H9 (cell line): ENCODE measurements at regions not wholly inside any gene's neighbourhood (a gene's known extent, or its start where the extent isn't known, plus 50 kb on each side); places are given as distances from the start of the nearest gene placed in this dataset.

ENCODE experiments used
- DNase-seq: peaks from one replicate; pipeline ENCODE4 v3.0.0-alpha.2; 2017
- H2AFZ ChIP-seq: one replicate; pipeline ENCODE4 v1.6.1; 2013; ENCODE audit warnings: mild to moderate bottlenecking, low read length, control low read depth, moderate library complexity
- H2AK5ac ChIP-seq: 2 replicates; pipeline ENCODE4 v1.6.1; 2013; ENCODE audit warnings: low read length, control low read depth, mixed read lengths; ENCODE audit not compliant: insufficient read length
- H2BK120ac ChIP-seq: one replicate; pipeline ENCODE4 v1.6.1; 2013; ENCODE audit warnings: low read depth, mild to moderate bottlenecking, low read length, control low read depth, inconsistent platforms; ENCODE audit not compliant: poor library complexity, severe bottlenecking
- H2BK12ac ChIP-seq: 2 replicates; pipeline ENCODE4 v1.6.1; 2013; ENCODE audit warnings: low read length, control low read depth, mixed read lengths, low read depth; ENCODE audit not compliant: insufficient read length
- H2BK15ac ChIP-seq: 2 replicates; pipeline ENCODE4 v1.6.1; 2013; ENCODE audit warnings: low read depth, low read length, control low read depth
- H2BK20ac ChIP-seq: one replicate; pipeline ENCODE4 v1.6.1; 2013; ENCODE audit warnings: low read depth, mild to moderate bottlenecking, low read length, control low read depth, inconsistent platforms; ENCODE audit not compliant: poor library complexity, severe bottlenecking
- H2BK5ac ChIP-seq: 2 replicates; pipeline ENCODE4 v1.6.1; 2013; ENCODE audit warnings: low read length, control low read depth, mixed read lengths; ENCODE audit not compliant: insufficient read length
- H3K14ac ChIP-seq: 2 replicates; pipeline ENCODE4 v1.6.1; 2013; ENCODE audit warnings: low read length, control low read depth; ENCODE audit not compliant: insufficient read depth
- H3K18ac ChIP-seq: 2 replicates; pipeline ENCODE4 v1.6.1; 2013; ENCODE audit warnings: low read depth, mild to moderate bottlenecking, mixed read lengths, low read length, control low read depth; ENCODE audit not compliant: insufficient read length
- H3K23ac ChIP-seq: 2 replicates; pipeline ENCODE4 v1.6.1; 2013; ENCODE audit warnings: low read length, control low read depth, mixed read lengths, low read depth; ENCODE audit not compliant: insufficient read length
- H3K23me2 ChIP-seq: 2 replicates; pipeline ENCODE4 v1.6.1; 2013; ENCODE audit warnings: low read depth, mild to moderate bottlenecking, mixed read lengths, low read length, control low read depth; ENCODE audit not compliant: insufficient read length, poor library complexity, severe bottlenecking
- H3K27ac ChIP-seq: 2 replicates; pipeline ENCODE4 v1.5.1; 2013; ENCODE audit warnings: low read length, control low read depth, mixed read lengths, low read depth; ENCODE audit not compliant: insufficient read length
- H3K27me3 ChIP-seq: 2 replicates; pipeline ENCODE4 v1.6.1; 2013; ENCODE audit warnings: low read length, control low read depth, inconsistent platforms; ENCODE audit not compliant: insufficient read depth
- H3K4ac ChIP-seq: 2 replicates; pipeline ENCODE4 v1.6.1; 2013; ENCODE audit warnings: low read depth, mild to moderate bottlenecking, control low read depth, inconsistent platforms, low read length, moderate library complexity
- H3K4me1 ChIP-seq: 2 replicates; pipeline ENCODE4 v1.6.1; 2013; ENCODE audit warnings: low read length, control low read depth, inconsistent platforms; ENCODE audit not compliant: insufficient read depth
- H3K4me2 ChIP-seq: 2 replicates; pipeline ENCODE4 v1.6.1; 2013; ENCODE audit warnings: low read length, control low read depth, mixed read lengths; ENCODE audit not compliant: insufficient read length, insufficient read depth
- H3K56ac ChIP-seq: 2 replicates; pipeline ENCODE4 v1.6.1; 2013; ENCODE audit warnings: low read depth, mild to moderate bottlenecking, mixed read lengths, low read length, control low read depth; ENCODE audit not compliant: insufficient read length
- H3K79me1 ChIP-seq: 2 replicates; pipeline ENCODE4 v1.6.1; 2013; ENCODE audit warnings: low read depth, mild to moderate bottlenecking, moderate library complexity, low read length, control low read depth, inconsistent platforms; ENCODE audit not compliant: insufficient read depth, poor library complexity, severe bottlenecking
- H3K79me2 ChIP-seq: 2 replicates; pipeline ENCODE4 v1.6.1; 2013; ENCODE audit warnings: low read length, control low read depth, inconsistent platforms; ENCODE audit not compliant: insufficient read depth
- H3K9ac ChIP-seq: 2 replicates; pipeline ENCODE4 v1.6.1; 2013; ENCODE audit warnings: low read length, control low read depth, mixed read lengths; ENCODE audit not compliant: insufficient read length; ENCODE audit errors: extremely low read depth
- H3K9me3 ChIP-seq: one replicate; pipeline ENCODE4 v1.6.1; 2013; ENCODE audit warnings: low read depth, low read length, inconsistent platforms; ENCODE audit not compliant: control insufficient read depth
- H3T11ph ChIP-seq: one replicate; pipeline ENCODE4 v1.6.1; 2013; ENCODE audit warnings: mild to moderate bottlenecking, low read length, control low read depth, inconsistent platforms
- H4K20me1 ChIP-seq: one replicate; pipeline ENCODE4 v1.6.1; 2013; ENCODE audit not compliant: control insufficient read depth, insufficient read length, insufficient read depth
- H4K5ac ChIP-seq: 2 replicates; pipeline ENCODE4 v1.6.1; 2013; ENCODE audit warnings: low read depth, mild to moderate bottlenecking, mixed read lengths, low read length, control low read depth; ENCODE audit not compliant: insufficient read length
- H4K8ac ChIP-seq: replicated peaks from 2 replicates; pipeline ENCODE4 v1.6.1; 2013; ENCODE audit warnings: low read length, control low read depth, mixed read lengths, low read depth; ENCODE audit not compliant: insufficient read length
- H4K91ac ChIP-seq: 2 replicates; pipeline ENCODE4 v1.6.1; 2013; ENCODE audit warnings: low read depth, mild to moderate bottlenecking, moderate library complexity, mixed read lengths, low read length, control low read depth; ENCODE audit not compliant: insufficient read length
- H3K27ac Mint-ChIP-seq, 3 experiments: 2 replicates in 2 of 3; 3 replicates in 1 of 3; pipeline ENCODE4 v1.8.0; 2020 to 2021; ENCODE audit warnings: mixed read lengths in 3 of 3, mild to moderate bottlenecking in 1 of 3, moderate library complexity in 1 of 3
- H3K27me3 Mint-ChIP-seq: 2 replicates; pipeline ENCODE4 v1.8.0; 2021; ENCODE audit warnings: low read depth, mild to moderate bottlenecking, moderate library complexity, mixed read lengths
- H3K36me3 Mint-ChIP-seq, 3 experiments: 2 replicates in 2 of 3; 3 replicates in 1 of 3; pipeline ENCODE4 v1.8.0; 2020 to 2021; ENCODE audit warnings: low read depth in 3 of 3, mixed read lengths in 3 of 3; ENCODE audit not compliant: insufficient read depth in 1 of 3
- H3K4me1 Mint-ChIP-seq, 2 experiments: 2 replicates each; pipeline ENCODE4 v1.8.0; 2020; ENCODE audit warnings: mixed read lengths in 2 of 2
- H3K4me3 Mint-ChIP-seq, 2 experiments: 2 replicates in 1 of 2; 3 replicates in 1 of 2; pipeline ENCODE4 v1.8.0; 2020 to 2021; ENCODE audit warnings: mild to moderate bottlenecking in 2 of 2, mixed read lengths in 2 of 2, moderate library complexity in 1 of 2
- H3K9me3 Mint-ChIP-seq, 2 experiments: 2 replicates in 1 of 2; 3 replicates in 1 of 2; pipeline ENCODE4 v1.8.0; 2020; ENCODE audit warnings: mild to moderate bottlenecking in 2 of 2, mixed read lengths in 2 of 2, moderate library complexity in 1 of 2
- WGBS: extraction: QIAGEN DNeasy Blood & Tissue Kit; methylation state at CpG from one replicate; pipeline ENCODE4 v1.1.7; 2013; ENCODE audit warnings: missing lambda C conversion rate, low lambda C conversion rate, mixed read lengths; ENCODE audit not compliant: insufficient read length; ENCODE audit errors: extremely low coverage; 5-methylcytosine and 5-hydroxymethylcytosine counted together
- TF ChIP-seq, protein P1 (sequence below): fragments of 200-600 bp; sonication (generic); conservative IDR thresholded peaks from 3 replicates; pipeline ENCODE4 v1.8.0; 2021; ENCODE audit warnings: antibody characterized with exemption, mild to moderate bottlenecking

DNA sequence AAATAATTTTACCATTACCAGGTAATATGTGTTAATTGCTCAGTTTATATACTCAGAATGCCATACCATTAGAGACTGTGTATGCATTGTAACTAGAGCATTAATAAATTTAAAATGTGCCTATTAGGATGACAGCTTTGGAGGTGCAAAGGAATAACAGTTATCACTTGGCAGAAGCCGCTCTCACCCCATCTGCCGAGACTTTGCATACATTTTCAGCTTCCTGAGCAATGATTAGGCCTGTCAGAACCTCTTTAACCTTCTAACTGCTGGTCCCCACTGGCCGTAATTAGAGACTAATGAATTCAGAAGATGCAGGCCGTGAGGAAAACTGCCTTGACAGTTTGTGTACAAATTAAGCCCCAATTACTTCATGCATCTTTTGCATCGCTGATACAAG is 158.0 kb upstream of the PROX1 start:
- no peak overlapping the region for H2BK120ac ChIP-seq
- H2AFZ ChIP-seq, result no peak overlapping the region
- H4K20me1 ChIP-seq, result no peaks in the 10 kb centered on the region
- H3T11ph ChIP-seq, result no peak overlapping the region
- H3K56ac ChIP-seq, result no peak overlapping the region
- no peak overlapping the region for H3K4me2 ChIP-seq
- no peak overlapping the region for H2BK15ac ChIP-seq
- H3K4ac ChIP-seq, result no peak overlapping the region
- H3K23me2 ChIP-seq, result no peaks in the 10 kb centered on the region
- no peak overlapping the region for H3K23ac ChIP-seq
- TF ChIP-seq, protein P1, sequence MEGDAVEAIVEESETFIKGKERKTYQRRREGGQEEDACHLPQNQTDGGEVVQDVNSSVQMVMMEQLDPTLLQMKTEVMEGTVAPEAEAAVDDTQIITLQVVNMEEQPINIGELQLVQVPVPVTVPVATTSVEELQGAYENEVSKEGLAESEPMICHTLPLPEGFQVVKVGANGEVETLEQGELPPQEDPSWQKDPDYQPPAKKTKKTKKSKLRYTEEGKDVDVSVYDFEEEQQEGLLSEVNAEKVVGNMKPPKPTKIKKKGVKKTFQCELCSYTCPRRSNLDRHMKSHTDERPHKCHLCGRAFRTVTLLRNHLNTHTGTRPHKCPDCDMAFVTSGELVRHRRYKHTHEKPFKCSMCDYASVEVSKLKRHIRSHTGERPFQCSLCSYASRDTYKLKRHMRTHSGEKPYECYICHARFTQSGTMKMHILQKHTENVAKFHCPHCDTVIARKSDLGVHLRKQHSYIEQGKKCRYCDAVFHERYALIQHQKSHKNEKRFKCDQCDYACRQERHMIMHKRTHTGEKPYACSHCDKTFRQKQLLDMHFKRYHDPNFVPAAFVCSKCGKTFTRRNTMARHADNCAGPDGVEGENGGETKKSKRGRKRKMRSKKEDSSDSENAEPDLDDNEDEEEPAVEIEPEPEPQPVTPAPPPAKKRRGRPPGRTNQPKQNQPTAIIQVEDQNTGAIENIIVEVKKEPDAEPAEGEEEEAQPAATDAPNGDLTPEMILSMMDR, result no peak
- Mint-ChIP-seq H3K4me1 (peaks cover 9 to 19% of the 10 kb centered on the region in 2 experiments), H3K27ac (no peak overlapping the region), H3K9me3 (peaks cover 2 to 4% of the 10 kb centered on the region in 2 experiments; a peak in 3 of 5 replicates), H3K27me3 (0 out of 2 replicates have a peak, but pooled peaks cover 1% of the 10 kb centered on the region), H3K4me3 (no peak overlapping the region), H3K36me3 (peaks cover 0 to 12% (median 5%) of the 10 kb centered on the region in 3 experiments; a peak in 5 of 7 replicates)
- H3K79me1 ChIP-seq, result no peaks in the 10 kb centered on the region
- peaks cover 3% of the 10 kb centered on the region; the same call in 1 of the 2 replicates for H3K4me1 ChIP-seq
- H2AK5ac ChIP-seq, result no peak overlapping the region
- H3K18ac ChIP-seq, result no peak overlapping the region
- H4K91ac ChIP-seq, result no peak overlapping the region
- no peaks in the 10 kb centered on the region for H3K27me3 ChIP-seq
- H3K9ac ChIP-seq, result no peak overlapping the region
- H2BK12ac ChIP-seq, result no peak overlapping the region
- H3K27ac ChIP-seq, result no peak overlapping the region
- no peak overlapping the region for H3K14ac ChIP-seq
- no peak overlapping the region for H4K8ac ChIP-seq
- DNase-seq, result no peak
- no peak overlapping the region for H4K5ac ChIP-seq
- H2BK20ac ChIP-seq, result no peak overlapping the region
- no CpG with 5 or more reads among the region's 5 CpGs for WGBS
- H2BK5ac ChIP-seq, result no peak overlapping the region
- no peaks in the 10 kb centered on the region for H3K79me2 ChIP-seq
- H3K9me3 ChIP-seq, result no peaks in the 10 kb centered on the region
